Posterior vena cava (tissue), 2 donors: ENCODE measurements at regions not wholly inside any gene's neighbourhood (a gene's known extent, or its start where the extent isn't known, plus 50 kb on each side); places are given as distances from the start of the nearest gene placed in this dataset.
"Not testable (repeated sequence)": the region's sequence is repeated elsewhere in the genome, so short reads cannot be mapped to it uniquely, and the experiment has no call there.

ENCODE experiments used
- DNase-seq: peaks from one replicate; pipeline ENCODE4 v3.0.0-alpha.2; 2020; ENCODE audit warnings: low spot score
- intact Hi-C, 2 donors: fragments of 100-400 bp; cut with DNase I; formaldehyde crosslinking; loops; one replicate each; pipeline versions ENCODE4 v1.14.1 to v1.14.2; 2022 to 2023
- donor health status: DM: yes; HTN: yes; CAD: no.
- donor health status: DM: yes; HTN: yes; CAD: no.

DNA sequence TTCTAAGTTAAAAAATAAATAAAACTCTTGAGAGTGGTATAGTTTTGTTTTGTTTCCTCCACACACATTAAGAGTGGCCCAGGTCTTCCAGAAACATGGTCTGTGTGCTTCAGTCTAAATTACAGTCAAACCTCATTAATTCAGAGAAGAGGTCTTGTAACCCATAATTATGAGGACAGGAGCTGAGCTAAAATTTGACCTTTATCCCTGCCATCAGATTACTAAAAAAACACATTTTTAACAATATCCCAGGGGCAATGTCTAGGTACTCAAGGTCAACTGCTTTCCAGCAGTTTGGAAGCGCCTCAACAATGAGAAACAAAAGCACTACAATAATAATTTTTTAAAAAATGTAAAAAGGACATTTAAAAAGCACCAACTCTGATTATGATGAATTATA, 184.1 kb upstream of the PFKP start:
- intact Hi-C loops = no loop called here
- DNase-seq = no peak

- no peak for DNase-seq
- intact Hi-C loops = no loop called here
Measured at GRCh38 chr10:2882628-2883027, 184.7 kb upstream of the PFKP start.

DNA sequence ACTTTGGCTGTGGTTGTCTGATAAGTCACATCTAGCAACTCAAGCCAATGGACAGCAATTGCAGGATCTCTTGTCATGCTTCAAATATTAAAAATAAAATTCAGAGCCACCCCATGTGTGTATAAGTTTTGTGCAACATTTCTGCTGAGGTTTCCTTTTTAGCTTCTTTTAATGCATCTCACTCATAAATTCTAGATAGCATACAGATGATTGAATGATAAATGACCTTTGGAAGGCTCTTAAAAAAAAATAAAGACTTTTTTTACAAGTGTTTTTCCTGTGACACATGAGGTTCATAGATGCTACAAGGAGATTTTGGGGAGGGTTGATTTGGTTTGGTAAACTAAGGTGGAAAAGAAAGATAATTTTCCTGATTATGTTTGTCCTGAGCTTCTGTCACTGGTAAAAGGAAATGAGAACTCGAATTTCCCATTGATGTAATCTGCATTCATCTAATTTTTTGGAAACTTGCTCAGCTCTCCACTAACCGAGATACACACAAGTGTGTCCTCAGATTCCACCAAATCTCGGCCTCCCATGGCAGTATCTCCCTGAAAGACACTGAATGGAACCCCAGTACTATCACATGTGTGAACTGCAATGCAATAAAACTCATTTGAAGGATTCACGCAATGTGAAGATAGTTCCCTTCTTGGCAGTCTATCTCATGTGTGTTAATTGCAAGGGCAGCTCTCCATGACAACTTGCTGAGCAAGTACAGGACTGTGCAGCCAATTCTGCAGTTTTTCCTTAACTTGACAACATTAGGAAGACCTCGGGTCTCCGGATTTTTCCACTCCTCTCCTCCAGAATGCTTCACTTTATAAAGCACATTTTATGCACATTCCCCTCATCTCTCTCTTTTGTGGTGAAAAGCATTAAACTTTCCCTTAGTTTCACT, 185.4 kb upstream of the PFKP start:
- intact Hi-C loops = no loop called here
- DNase-seq = no peak

DNA sequence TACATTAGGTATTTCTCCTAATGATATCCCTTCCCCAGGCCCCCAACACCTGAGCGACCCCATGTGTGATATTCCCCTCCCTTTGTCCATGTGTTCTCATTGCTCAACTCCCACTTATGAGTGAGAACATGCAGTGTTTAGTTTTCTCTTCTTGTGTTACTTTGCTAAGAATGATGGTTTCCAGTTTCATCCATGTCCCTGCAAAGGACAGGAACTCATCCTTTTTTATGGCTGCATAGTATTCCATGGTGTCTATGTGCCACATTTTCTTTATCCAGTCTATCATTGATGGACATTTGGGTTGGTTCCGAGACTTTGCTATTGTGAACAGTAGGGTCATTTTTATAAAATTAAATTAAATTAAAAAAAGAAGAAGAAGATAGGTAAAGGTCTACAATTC, 187.3 kb upstream of the PFKP start:
- intact Hi-C loops = not testable (repeated sequence)

GRCh38 chr10:2878818-2879217, 188.5 kb upstream of the PFKP start:
- intact Hi-C loops = no loop called here
- no peak for DNase-seq

More for the DNA sequence above, 187.3 kb upstream of the PFKP start:
- DNase-seq = not testable (repeated sequence)

DNA sequence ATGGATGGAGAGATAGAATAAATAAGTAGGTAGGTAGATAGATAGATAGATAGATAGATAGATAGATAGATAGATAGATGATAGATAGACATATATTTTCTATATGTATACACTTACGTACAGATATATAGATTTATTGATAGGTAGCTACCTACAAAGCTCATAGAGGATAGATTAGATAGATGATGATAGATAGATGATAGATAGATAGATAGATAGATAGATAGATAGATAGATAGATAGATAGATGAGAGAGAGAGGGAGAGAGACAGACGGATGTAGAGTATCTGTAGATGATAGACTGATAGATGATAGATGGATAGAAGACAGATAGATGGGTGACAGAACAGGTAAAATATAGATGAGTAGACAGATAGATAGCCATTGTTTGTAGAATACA, 191.3 kb upstream of the PFKP start:
- DNase-seq = no peak
- intact Hi-C loops = no loop called here

GRCh38 chr10:2874963-2875362, 192.4 kb upstream of the PFKP start:
- intact Hi-C loops = no loop called here
- DNase-seq = no peak

GRCh38 chr10:2873769-2874168, 193.6 kb upstream of the PFKP start:
- DNase-seq = no peak
- intact Hi-C loops = no loop called here

DNA sequence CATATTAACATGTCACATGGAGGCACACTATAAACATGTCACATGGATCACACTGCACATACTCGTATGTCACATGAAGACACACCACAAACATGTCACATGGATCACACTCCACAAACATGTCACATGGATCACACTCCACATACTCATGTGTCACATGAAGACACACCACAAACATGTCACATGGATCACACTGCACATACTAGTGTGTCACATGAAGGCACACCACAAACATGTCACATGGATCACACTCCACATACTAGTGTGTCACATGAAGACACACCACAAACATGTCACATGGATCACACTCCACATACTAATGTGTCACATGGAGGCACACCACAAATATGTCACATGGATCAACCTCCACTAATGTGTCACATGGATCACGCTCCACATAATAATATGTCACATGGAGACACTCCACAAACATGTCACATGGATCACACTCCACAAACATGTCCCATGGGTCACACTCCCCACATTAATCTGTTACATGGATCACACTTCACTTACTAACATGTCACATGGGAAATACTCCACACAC, 195.6 kb upstream of the PFKP start:
- DNase-seq = no peak
- intact Hi-C loops = no loop called here

DNA sequence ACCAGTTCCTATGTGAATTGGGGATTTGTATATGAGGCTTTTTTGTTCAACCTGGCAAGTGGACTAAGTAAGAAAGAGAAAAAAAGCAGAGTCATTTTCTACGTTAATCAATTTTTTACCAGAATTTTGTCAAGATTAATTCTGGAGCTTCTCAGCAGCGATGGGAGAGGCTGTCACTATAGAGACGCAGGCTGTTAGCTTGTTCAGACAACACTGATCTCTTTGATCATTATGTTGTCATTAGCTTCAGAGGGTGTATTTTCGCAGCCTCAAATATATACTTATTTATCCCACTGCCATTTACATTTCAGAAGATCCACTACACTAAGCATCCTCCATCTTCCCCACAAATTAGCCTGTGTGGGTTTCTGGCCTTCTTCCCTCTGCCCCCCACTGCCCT, 196.7 kb upstream of the PFKP start:
- intact Hi-C loops = no loop called here

GRCh38 chr10:2867788-2868299, 199.5 kb upstream of the PFKP start:
- intact Hi-C loops = no loop called here
- DNase-seq = no peak

More for the DNA sequence above, 196.7 kb upstream of the PFKP start:
- DNase-seq = no peak

- intact Hi-C loops = no loop called here
- DNase-seq = no peak
Measured at GRCh38 chr10:2866569-2866968, 200.8 kb upstream of the PFKP start.

- no peak for DNase-seq
- intact Hi-C loops = no loop called here
Measured at GRCh38 chr10:2861632-2862210, 205.6 kb upstream of the PFKP start.

- no peak for DNase-seq
- intact Hi-C loops = no loop called here
Measured at GRCh38 chr10:2858452-2858851, 208.9 kb upstream of the PFKP start.

DNA sequence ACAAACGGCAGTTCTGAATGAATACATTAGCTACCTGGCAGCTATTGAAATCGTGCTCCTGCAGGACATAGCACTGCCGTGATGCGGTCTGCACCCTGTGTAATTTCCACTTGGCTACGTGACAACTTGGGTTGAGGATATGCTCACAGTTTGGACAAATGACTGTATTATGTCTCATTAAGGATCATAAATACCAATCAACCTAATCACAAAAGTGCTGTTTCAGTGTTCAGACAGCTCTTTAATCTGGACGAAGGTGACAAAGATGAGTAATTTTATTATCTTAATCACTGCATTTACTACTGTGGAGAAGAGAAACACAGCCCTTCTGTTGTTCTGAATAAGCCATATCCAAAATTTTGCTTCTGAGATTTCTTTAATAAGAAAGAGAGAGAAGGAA, 210.8 kb upstream of the PFKP start:
- no peak for DNase-seq
- intact Hi-C loops = no loop called here

DNA sequence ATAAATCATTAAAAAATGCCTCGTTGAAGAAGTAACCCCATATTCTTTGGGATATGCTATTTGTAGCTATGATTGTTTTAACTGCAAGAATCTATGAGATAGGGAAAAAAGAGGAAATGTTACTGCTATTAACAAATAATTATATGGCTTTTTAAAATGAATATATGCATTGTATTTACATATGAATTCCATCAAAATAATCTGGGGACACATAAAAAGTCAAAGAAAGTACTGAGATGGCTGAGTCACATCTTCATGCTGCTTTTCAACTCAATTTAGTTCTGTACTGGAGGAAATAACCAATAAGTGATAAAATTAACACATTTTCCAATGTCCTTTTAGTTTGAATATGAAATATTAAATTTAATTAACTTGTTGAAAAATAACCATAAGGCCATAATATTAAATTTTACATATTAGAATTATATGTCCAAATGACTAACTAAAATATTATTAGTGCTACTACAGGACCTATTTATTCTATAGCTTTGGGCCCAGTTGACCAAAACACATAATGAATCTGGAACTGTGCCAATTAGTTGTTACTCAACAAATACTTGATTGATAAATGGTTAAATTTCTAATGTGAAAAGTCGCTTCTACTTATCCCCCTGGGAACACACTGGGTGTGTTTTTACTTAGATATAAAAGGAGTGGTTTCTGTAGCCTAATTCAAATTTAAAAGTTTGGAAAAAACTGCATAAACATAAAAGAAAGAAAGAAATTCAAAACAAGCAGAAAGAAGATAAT, 214.6 kb upstream of the PFKP start:
- intact Hi-C loops = no loop called here

DNA sequence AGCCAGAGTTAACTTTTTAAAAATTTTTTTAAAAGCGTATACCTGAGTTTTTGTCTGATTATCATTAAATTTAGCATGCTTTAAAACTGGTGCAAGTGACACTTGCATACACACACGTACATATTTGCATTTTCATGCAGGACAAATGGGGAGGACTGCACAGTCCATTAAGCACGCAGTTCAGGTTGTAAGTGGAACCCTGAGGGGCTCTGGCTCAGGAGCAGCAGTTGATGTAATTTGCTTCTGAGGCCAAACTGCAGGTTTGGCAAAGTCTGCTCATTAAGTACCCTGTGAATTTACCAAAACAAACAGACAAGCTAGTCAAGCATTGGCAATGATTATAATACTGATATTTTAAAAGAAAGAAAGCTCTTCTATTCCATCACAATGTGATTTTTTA, 215.8 kb upstream of the PFKP start:
- intact Hi-C loops = no loop called here
- DNase-seq = no peak

More for the DNA sequence above, 214.6 kb upstream of the PFKP start:
- DNase-seq = no peak

DNA sequence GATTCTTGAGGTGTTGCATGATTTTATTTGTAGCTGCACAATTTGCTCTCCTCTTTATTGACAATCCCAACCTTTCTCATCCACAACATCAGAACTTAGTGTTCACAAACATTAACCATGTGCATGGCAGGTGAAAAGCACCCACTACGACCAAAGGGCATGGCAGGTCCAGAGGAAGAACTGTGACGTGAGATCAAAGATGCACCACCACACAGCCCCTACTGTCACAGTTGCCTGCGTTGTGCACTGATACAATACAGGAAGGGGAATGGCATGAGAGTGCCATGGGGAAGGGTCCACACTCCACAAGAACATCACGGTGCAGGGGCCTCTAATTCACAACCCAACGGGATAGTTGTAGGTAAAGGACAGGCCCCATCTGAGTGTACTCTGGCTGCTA, 217.1 kb upstream of the PFKP start:
- DNase-seq = no peak

DNA sequence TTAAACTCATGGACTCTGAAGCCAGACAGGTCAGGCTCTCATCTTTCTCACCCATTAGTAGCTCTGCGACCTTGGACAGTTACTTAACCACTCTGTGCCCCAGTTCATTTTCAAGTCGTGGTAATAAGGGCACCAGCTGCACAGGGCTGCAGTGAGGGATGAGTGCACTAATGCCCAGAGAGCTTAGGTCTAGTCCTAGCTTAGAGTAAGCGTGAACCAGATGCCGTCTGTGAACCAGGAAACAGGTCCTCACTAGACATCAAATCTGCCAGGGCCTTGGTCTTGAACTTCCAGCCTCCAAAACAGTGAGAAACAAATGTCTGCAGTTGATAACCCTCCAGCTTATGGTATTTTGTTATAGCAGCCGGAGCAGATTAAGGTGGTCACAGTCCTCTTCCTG, 222.4 kb upstream of the PFKP start:
- no peak for DNase-seq
- intact Hi-C loops = no loop called here

More for the DNA sequence above, 217.1 kb upstream of the PFKP start:
- intact Hi-C loops = no loop called here
